HL-60 (cell line): ENCODE measurements at regions not wholly inside any gene's neighbourhood (a gene's known extent, or its start where the extent isn't known, plus 50 kb on each side); places are given as distances from the start of the nearest gene placed in this dataset.

ENCODE experiments used
- DNase-seq, 2 experiments: peaks; one replicate each; pipeline ENCODE4 v3.0.0-alpha.2; 2010 to 2020; ENCODE audit warnings: low read depth in 1 of 2, low spot score in 1 of 2
- H3K27ac ChIP-seq: fragments of 250-450 bp; sonication (Bioruptor Pico); replicated peaks from 2 replicates; pipeline ENCODE4 v1.5.1; 2020; ENCODE audit warnings: mild to moderate bottlenecking, moderate library complexity
- H3K27me3 ChIP-seq: fragments of 250-450 bp; sonication (Bioruptor Pico); 2 replicates; pipeline ENCODE4 v1.5.1; 2021; ENCODE audit warnings: mild to moderate bottlenecking, moderate library complexity; ENCODE audit not compliant: insufficient read depth, poor library complexity, severe bottlenecking
- H3K4me3 ChIP-seq: replicated peaks from 2 replicates; pipeline ENCODE4 v1.5.1; 2011; ENCODE audit warnings: mild to moderate bottlenecking, control low read depth, low read length; ENCODE audit not compliant: insufficient read depth
- GABPA ChIP-seq: IDR thresholded peaks from 2 replicates; pipeline ENCODE4 v1.6.1; 2012; ENCODE audit warnings: low read depth
- POLR2AphosphoS5 ChIP-seq: IDR thresholded peaks from 2 replicates; pipeline ENCODE4 v1.6.1; 2012; ENCODE audit warnings: low read depth
- SPI1 ChIP-seq: IDR thresholded peaks from 2 replicates; pipeline ENCODE4 v1.6.1; 2012; ENCODE audit warnings: low read depth, mild to moderate bottlenecking, borderline replicate concordance
- TF ChIP-seq, protein P1 (sequence below): IDR thresholded peaks from one replicate; pipeline ENCODE4 v1.5.1; 2011; ENCODE audit warnings: low read length, control low read depth, inconsistent platforms; ENCODE audit not compliant: insufficient read depth
- TF ChIP-seq, protein P2 (sequence below): IDR thresholded peaks from 2 replicates; pipeline ENCODE4 v1.6.1; 2012; ENCODE audit warnings: low read depth; ENCODE audit not compliant: insufficient replicate concordance

DNA sequence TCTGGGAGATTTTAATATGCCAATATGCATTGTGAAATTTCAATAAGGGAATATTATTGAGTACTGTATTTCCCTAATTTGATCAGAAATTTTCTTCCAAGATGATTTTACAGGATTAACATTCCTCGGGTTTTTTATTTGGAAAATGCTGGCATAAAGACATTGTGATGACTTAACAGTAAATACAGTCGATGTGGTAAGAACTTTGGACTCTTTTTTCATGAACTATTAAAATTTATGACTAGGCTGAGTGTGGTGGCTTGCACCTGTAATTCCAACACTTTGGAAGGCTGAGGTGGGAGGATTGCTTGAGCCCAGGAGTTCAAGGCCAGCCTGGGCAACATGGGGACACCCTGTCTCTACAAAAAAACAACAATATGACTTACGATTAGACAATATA is 197.1 kb upstream of the RASSF8 start:
- DNase-seq, result no peak
- Histone ChIP-seq H3K4me3 (no peak overlapping the region), H3K27me3 (no peaks in the 10 kb centered on the region), H3K27ac (no peak overlapping the region)
- TF ChIP-seq, protein P1, sequence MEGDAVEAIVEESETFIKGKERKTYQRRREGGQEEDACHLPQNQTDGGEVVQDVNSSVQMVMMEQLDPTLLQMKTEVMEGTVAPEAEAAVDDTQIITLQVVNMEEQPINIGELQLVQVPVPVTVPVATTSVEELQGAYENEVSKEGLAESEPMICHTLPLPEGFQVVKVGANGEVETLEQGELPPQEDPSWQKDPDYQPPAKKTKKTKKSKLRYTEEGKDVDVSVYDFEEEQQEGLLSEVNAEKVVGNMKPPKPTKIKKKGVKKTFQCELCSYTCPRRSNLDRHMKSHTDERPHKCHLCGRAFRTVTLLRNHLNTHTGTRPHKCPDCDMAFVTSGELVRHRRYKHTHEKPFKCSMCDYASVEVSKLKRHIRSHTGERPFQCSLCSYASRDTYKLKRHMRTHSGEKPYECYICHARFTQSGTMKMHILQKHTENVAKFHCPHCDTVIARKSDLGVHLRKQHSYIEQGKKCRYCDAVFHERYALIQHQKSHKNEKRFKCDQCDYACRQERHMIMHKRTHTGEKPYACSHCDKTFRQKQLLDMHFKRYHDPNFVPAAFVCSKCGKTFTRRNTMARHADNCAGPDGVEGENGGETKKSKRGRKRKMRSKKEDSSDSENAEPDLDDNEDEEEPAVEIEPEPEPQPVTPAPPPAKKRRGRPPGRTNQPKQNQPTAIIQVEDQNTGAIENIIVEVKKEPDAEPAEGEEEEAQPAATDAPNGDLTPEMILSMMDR, result no peak
- TF ChIP-seq POLR2AphosphoS5, result no peak
- TF ChIP-seq SPI1, result no peak
- no peak for TF ChIP-seq GABPA
- TF ChIP-seq, protein P2, sequence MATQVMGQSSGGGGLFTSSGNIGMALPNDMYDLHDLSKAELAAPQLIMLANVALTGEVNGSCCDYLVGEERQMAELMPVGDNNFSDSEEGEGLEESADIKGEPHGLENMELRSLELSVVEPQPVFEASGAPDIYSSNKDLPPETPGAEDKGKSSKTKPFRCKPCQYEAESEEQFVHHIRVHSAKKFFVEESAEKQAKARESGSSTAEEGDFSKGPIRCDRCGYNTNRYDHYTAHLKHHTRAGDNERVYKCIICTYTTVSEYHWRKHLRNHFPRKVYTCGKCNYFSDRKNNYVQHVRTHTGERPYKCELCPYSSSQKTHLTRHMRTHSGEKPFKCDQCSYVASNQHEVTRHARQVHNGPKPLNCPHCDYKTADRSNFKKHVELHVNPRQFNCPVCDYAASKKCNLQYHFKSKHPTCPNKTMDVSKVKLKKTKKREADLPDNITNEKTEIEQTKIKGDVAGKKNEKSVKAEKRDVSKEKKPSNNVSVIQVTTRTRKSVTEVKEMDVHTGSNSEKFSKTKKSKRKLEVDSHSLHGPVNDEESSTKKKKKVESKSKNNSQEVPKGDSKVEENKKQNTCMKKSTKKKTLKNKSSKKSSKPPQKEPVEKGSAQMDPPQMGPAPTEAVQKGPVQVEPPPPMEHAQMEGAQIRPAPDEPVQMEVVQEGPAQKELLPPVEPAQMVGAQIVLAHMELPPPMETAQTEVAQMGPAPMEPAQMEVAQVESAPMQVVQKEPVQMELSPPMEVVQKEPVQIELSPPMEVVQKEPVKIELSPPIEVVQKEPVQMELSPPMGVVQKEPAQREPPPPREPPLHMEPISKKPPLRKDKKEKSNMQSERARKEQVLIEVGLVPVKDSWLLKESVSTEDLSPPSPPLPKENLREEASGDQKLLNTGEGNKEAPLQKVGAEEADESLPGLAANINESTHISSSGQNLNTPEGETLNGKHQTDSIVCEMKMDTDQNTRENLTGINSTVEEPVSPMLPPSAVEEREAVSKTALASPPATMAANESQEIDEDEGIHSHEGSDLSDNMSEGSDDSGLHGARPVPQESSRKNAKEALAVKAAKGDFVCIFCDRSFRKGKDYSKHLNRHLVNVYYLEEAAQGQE, result no peak

- no peaks in the 10 kb centered on the region for H3K27me3 ChIP-seq
- H3K27ac ChIP-seq, result no peak overlapping the region
- no peak overlapping the region for H3K4me3 ChIP-seq
- DNase-seq, result no peak
- TF ChIP-seq POLR2AphosphoS5, result no peak
- TF ChIP-seq GABPA, result no peak
- TF ChIP-seq, protein P1, result no peak
- no peak for TF ChIP-seq SPI1
- TF ChIP-seq, protein P2, result no peak
Observed at GRCh38 chr12:25764409-25764808, 194.1 kb upstream of the RASSF8 start.

GRCh38 chr12:25764892-25765291 is 193.6 kb upstream of the RASSF8 start:
- H3K4me3 ChIP-seq, result no peak overlapping the region
- no peaks in the 10 kb centered on the region for H3K27me3 ChIP-seq
- TF ChIP-seq, protein P1, result no peak
- TF ChIP-seq SPI1 (no peak), GABPA (no peak), POLR2AphosphoS5 (no peak)
- TF ChIP-seq, protein P2, result no peak
- no peak for DNase-seq
- H3K27ac ChIP-seq, result no peak overlapping the region
